NCI-H526 treated with DMSO at 0.1 percent for 48 hours (cell line): ENCODE measurements at regions not wholly inside any gene's neighbourhood (a gene's known extent, or its start where the extent isn't known, plus 50 kb on each side); places are given as distances from the start of the nearest gene placed in this dataset.

Experiments used
- DNase-seq: peaks from one replicate; lab custom pipeline; 2025; lab: John Stamatoyannopoulos, UW

- no peak for DNase-seq
Observed at GRCh38 chr13:105928048-105928447, 607.4 kb downstream of the EFNB2 start.

DNA sequence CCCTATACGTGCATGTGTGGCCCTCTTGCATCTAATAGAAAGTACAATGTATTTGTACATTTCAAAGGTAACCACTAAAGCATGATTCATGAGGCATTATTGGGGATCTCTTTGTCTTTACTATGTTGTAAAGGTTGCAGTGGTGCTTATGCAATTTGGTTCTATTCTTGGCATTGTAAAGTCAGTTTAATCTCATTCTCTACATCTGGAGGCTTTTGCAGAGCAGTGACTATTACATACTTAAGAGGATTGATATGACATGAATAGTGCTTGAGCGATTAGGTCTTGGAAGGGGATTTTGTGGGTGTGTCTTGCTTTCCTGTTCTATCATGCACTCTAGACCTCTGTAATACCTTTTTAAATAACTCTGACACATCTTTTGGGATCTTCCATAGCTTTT lies 610.0 kb downstream of the EFNB2 start:
- DNase-seq, result no peak

GRCh38 chr13:105921711-105922110 lies 613.8 kb downstream of the EFNB2 start:
- DNase-seq, result no peak

DNA sequence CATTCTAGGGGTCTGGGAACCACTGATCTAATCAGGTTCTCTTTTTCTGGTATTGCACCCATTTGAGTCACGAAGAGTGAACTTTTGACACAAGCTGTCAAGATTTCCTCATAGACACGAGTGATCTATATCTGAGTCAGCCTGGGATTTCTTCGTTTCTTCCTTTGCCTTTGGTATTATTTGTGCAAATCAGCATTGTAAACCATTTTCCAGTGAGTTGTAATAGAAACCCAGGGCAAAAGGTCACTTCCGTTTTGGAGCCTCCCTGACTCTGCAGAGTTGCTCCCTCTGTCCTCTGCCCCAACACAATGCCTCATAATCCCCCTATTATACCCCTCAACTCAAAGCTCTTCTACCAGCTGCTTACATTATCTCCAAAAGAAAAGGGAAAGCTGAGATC lies 615.1 kb downstream of the EFNB2 start:
- DNase-seq, result no peak

DNA sequence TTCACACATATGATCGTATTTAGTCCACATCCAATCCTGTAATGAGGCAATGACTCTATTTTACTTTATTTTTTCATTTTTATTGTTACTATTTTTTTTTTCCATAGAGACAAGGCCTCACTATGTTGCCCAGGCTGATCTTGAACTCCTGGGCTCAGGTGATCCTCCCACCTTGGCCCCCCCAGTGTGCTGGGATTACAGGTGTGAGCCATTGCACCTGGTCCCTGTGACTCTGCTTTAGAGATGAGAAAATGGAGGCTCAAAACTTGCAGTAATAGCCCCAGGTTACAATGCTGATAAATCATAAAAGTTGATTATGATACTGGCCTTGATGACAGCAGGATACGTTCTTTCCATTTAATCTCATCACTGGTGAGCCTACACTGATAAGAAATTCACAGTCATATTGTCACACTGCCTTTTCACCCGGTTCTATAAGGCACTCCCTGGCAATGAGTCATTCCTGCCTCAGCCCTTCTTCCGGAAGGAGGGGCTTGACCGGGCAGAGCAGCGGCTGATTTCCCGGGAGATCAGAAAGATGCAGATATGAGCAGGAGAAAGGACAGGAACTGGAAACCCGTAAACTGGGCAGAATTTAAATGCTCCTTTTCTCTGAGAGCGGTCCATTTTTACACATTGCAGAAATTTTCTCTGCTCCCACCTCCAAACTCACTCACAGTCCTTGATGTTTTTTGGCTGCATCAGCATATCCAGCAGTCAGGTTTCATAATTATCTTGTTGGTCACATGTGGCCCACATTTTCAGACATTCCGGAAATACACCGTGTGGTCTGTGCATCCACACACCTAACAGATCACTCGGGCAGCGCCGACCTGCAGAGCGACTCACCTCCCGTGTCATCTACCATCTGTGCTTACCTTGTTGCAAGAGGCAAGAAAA lies 616.4 kb downstream of the EFNB2 start:
- no peak for DNase-seq

DNA sequence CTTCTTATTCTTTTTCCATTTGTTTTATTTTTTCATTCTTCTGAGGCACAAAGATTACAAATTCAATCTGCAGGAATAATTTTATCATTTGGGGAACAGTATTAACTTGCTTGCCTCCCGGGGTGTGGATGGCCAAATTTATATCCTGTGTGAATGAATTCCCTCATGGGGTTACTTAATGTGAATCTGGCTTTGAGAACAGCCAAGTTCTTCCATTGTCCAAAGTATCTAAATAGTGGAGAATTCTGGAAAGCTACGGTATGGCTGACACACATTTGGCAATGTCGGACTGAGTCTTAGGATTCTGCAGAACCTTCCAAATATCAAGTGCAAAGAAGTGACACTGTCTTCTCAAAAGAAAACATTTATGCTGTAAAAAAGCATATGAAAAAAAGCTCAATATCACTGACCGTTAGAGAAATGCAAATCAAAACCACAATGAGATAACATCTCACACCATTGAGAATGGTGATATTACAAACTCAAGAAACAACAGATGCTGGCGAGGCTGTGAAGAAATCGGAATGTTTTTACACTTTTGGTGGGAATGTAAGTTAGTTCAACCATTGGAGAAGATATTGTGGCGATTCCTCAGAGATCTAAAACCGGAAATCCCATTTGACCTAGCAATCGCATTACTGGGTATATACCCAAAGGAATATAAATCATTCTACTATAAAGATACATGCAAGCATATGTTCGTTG lies 620.2 kb downstream of the EFNB2 start:
- DNase-seq, result peak; percentile 41

- no peak for DNase-seq
Observed at GRCh38 chr13:105914291-105915036, 621.0 kb downstream of the EFNB2 start.

DNA sequence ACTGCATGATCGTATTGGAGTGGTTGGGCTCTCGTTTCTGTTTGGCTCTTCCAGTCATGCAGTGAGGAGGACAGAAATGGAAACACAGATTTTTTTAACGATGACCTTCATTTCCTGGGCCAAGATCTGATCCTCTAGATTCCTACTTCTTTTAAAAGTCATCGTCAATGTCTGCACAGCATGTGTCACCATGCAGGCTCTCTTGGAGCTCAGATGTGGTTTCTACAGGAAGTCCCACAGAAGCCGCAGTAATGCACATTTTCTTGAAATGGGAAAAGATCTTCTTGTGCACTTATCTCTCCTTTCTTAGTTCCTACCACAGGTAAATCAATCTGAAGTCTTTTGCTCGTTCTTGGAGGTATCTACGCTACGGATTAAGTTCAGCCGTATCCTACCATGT lies 626.9 kb downstream of the EFNB2 start:
- no peak for DNase-seq

DNA sequence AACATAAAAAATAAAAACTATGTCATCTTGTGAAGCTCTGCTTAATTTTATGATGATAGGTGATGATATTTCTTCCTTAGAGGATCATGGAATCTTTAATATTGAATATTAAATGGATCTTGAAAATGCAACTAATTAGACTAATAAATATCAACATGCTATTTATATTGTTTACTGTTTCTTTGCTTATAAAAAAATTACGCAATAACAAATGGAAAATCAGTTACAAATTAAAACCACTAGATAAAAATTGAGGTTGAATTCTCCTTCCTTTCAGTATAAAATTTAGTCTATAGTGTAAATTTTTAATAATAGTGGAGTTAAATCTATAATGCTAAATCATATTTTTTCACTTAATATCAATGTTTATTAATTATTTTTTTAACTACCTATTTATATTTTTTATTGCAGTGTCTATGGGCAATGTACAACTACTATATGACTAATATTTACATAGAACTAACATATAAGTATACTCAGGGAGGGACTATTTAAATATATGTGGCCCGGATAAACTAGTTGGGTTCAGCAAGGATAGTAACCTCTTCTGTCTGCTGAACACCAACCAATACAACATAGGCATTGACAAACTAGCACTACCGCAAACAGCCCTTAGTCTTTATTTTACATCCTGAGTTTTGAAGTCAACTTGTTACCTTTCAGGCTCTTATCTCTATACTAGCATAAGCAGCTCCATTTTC lies 628.0 kb downstream of the EFNB2 start:
- no peak for DNase-seq

DNA sequence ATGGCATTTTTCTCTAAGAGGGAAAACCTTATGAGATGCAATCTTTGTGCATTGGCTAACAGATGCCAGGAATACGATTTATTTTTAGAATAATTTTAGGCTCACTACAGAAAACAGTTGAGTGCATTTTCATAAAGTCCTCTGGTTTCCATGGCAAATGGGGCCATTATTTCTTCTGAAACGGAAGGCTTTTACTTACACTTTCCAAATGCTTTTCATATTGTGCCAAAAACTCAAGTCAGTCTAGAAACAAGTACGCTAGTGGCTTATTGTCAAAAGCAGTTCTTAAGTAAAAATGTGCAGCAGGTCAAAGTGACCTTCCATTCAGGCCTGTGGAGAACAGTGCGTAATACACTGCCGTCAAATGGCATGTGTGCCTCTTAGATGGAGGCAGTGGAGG lies 628.7 kb downstream of the EFNB2 start:
- DNase-seq, result no peak

- no peak for DNase-seq
Observed at GRCh38 chr13:105904034-105904742, 631.3 kb downstream of the EFNB2 start.

- DNase-seq, result no peak
Observed at GRCh38 chr13:105902396-105902795, 633.1 kb downstream of the EFNB2 start.

- DNase-seq, result no peak
Observed at GRCh38 chr13:105897575-105897974, 637.9 kb downstream of the EFNB2 start.

- no peak for DNase-seq
Observed at GRCh38 chr13:105894697-105895096, 640.8 kb downstream of the EFNB2 start.

DNA sequence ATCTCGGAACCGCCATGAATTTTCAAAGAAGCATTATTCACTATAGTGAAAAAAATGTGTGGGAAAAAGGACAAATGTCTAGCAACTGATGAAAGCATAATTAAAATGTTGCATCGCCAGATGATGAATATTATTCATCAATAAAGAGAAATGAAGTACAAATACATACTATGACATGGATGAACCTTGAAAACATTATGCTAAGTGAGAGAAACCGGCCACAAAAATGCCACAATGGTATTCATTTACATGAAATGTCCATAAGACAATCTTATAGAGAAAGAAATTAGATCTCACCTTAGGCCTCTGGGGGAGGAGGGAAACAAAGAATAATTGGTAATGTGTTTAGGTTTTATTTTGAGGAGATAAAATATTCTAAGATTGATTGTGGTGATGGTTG lies 645.0 kb downstream of the EFNB2 start:
- DNase-seq, result no peak

DNA sequence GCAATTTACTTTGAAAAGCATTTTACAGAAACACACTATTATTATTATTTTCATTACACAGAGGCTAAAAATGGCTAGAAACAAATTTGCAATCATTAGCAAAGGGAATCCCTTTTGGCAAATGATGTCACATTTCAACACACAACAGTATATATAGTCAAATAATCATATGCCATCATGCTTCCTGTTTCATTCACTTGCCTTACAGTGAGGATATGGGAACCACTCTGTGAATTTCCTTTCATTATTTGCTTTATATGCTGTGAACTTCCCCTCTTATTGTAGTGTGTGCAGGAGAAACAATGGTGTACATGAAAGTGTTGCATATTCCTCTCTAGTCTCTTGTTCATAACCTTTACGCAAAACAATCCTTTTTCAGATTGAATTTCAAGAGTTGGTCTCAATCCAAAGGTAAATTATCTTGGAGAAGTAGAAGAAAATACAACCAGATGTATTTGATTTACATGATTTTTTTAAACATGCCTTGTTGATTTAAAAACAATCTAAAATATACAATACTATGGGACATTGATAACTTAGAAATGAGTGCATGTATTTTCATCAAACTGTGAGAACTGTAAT lies 657.3 kb downstream of the EFNB2 start:
- no peak for DNase-seq

- DNase-seq, result no peak
Observed at GRCh38 chr13:105874814-105875213, 660.6 kb downstream of the EFNB2 start.

DNA sequence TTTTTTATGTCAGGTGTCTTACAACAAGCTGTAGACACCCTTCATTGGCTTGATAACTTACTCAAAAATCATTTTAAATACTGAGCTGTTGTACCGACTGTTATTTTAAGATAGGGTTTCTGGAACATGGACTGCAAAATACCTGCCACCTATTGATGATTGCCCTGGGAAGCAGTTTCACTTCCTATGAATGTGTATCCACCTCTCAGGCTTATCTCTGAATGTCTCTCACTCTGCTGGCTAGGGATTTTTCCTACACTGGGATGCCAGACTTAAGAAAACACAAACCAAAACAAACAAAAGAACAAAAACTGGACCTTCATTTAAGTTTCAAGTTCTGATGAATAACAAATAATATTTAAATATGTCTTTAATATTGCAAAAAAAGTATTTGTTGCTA lies 663.7 kb downstream of the EFNB2 start:
- no peak for DNase-seq

DNA sequence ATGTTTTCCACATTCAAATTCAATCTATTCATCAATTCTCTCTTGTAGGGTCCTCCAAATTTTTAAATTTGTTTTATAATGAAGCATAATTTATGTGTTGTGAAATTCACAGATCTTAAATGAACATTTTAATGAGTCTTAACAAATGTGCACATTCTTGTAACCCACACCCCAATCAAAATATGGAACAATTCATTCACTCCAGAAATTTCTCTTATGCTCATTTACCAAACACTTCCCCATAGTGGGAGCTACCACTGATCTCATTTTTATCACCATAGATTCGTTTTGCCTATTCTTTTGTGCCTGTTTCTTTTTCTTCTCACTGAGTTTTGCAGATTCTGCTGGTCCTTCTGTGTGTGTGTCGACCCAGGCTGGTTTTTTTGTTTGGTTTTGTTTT lies 664.1 kb downstream of the EFNB2 start:
- DNase-seq, result no peak

- no peak for DNase-seq
Observed at GRCh38 chr13:105863300-105863920, 672.1 kb downstream of the EFNB2 start.

- no peak for DNase-seq
Observed at GRCh38 chr13:105848494-105848893, 687.0 kb downstream of the EFNB2 start.
